Astrocyte of the spinal cord (primary cell): ENCODE measurements at regions not wholly inside any gene's neighbourhood (a gene's known extent, or its start where the extent isn't known, plus 50 kb on each side); places are given as distances from the start of the nearest gene placed in this dataset.

Source experiments
- DNase-seq: peaks from one replicate; pipeline ENCODE4 v3.0.0; 2011; ENCODE audit warnings: low read depth, low spot score
- H3K4me3 ChIP-seq: 2 replicates; pipeline ENCODE4 v1.5.1; 2011; ENCODE audit warnings: low read depth, mild to moderate bottlenecking, low read length, moderate library complexity
- in situ Hi-C: cut with HindIII; loops from 2 replicates; pipeline ENCODE4 v1.10.0; 2017; ENCODE audit warnings: low sequenced_read_pairs
- TF ChIP-seq, protein P1 (sequence below): IDR thresholded peaks from 2 replicates; pipeline ENCODE4 v1.5.1; 2012; ENCODE audit warnings: low read depth, mild to moderate bottlenecking, low read length, inconsistent platforms

DNA sequence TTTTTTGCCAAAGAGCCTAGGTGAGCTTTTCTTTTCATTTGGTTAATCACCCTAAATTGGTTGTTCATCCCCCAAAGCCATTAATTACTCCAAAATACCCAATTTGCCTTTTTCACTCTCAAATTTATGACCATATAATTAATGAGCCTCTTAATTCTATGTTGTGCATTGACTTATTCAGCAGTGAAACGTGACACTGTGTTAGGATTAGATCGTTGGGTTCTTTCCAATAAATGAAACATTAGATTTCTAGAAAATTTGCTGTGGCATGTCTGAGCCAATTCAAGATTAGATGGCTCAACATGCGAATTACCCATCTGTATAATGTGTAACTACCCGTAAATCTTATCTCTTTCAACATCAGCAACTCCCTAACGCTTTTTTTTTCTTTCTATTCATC lies 273.4 kb downstream of the BMP4 start:
- no peak overlapping the region for H3K4me3 ChIP-seq
- in situ Hi-C loops: no loop called here
- TF ChIP-seq, protein P1, sequence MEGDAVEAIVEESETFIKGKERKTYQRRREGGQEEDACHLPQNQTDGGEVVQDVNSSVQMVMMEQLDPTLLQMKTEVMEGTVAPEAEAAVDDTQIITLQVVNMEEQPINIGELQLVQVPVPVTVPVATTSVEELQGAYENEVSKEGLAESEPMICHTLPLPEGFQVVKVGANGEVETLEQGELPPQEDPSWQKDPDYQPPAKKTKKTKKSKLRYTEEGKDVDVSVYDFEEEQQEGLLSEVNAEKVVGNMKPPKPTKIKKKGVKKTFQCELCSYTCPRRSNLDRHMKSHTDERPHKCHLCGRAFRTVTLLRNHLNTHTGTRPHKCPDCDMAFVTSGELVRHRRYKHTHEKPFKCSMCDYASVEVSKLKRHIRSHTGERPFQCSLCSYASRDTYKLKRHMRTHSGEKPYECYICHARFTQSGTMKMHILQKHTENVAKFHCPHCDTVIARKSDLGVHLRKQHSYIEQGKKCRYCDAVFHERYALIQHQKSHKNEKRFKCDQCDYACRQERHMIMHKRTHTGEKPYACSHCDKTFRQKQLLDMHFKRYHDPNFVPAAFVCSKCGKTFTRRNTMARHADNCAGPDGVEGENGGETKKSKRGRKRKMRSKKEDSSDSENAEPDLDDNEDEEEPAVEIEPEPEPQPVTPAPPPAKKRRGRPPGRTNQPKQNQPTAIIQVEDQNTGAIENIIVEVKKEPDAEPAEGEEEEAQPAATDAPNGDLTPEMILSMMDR: no peak
- DNase-seq: no peak

DNA sequence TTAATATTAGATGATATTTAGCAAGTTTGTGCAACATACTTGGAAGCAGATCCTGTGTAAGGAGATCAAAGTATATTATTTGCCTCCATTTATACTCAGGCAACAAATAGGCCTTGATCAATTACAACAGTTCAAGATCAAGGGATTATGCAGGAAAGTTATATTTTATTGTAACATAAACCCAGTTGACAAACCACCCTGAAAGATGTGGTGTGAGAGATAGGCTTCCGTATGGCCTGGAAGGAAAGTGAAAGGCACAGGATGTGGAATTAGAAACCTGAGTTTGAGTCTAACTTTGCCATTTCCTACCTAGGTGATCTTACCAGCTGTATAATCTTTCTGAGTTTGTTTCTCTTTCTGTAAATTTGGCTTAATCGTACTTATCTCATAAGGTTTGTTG lies 284.1 kb downstream of the BMP4 start:
- no peak for DNase-seq
- TF ChIP-seq, protein P1: no peak
- in situ Hi-C loops: no loop called here
- H3K4me3 ChIP-seq: no peak overlapping the region

DNA sequence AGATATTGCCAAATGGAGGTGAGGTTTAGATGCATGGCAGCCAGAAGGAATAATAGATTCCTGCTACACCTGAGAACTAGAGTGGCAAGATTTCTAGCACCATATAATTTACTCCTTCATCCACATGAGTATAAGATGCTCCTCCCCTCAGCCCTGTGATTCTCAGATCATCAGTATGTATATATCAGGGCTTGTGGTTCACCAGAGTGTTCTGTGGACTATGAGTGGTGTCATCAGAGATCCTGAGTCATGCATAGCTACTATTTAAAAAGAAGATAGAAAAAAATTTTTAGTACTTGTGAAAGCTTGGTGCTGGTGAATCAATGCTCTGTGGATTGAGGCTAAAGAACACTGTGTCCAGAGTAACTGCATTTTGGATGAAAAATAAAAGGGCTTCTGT lies 285.9 kb downstream of the BMP4 start:
- in situ Hi-C loops: no loop called here
- no peak overlapping the region for H3K4me3 ChIP-seq
- peak; percentile 87 for DNase-seq
- TF ChIP-seq, protein P1: no peak

DNA sequence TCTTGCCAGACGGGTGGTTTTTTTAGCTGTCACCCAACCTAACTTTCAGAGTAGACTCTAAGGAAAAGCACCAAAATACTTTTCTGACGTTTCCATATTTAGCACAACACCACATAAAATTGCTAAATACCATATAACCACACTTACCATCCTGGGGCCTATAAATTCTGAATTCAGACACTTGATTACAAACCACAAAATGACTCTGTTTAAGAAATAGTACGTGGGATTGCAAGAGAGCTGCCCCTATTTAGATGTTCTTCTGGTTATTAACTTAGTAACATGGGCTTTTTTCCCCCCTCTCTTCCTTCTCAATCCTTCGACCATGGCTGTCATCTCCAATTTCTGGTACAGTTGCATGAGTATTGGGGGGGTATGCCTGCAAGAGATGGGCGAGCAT lies 287.7 kb downstream of the BMP4 start:
- in situ Hi-C loops: no loop called here
- TF ChIP-seq, protein P1: no peak
- no peak overlapping the region for H3K4me3 ChIP-seq
- peak; percentile 73 for DNase-seq

DNA sequence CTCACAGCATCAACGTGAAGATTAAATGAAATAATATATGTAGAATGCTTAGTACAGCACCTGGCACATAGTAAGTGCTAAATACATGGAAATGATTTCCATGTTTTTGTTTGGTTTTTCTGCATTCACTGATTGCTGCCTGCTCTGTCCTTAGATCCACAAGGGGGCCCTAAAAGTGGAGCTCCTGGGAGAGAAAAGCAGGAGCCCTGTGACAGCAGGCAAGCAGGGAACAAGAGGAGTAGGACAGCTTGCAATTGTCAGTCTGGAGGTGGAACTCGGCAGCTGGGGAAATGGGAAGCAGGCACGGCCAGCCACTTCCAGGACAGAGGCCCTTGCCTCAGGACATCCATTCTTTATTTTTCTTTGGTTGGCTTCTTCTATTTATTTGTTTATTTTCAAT lies 292.9 kb downstream of the BMP4 start:
- TF ChIP-seq, protein P1: peak; percentile 58
- in situ Hi-C loops: no loop called here
- peak; percentile 33 for DNase-seq

DNA sequence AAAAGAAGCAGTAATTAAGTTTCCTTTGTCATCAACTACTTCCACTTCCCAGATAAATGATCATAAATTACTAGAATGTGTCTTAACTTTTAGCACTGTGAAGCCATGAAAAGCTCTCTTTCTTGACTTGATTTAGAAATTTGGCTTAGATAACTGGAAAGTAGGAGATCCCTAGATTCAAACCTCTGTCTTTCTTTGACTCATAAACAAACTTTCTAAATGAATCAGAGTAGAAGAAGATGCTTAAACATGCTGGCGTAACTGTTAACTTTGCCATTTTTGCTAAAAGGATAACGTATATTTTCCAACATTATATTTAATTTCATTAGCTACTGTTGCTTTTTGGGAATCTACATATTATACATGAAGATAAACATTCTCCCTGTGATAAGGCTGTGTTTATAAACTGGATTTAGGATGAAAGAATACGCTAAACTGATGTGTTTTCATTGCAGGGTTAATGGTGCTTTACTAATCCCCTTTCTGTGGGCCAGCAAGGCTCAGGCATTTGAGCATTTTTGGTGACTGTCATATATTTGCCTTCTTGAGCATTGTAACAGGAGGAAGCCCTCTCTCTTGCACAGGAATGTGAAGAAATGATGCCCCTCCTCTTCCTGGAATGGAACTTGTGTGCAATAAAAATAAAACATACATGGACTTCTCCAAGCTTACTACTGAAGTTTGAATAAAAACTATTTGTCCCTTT lies 301.4 kb downstream of the BMP4 start:
- in situ Hi-C loops: no loop called here

More for the DNA sequence above, 292.9 kb downstream of the BMP4 start:
- H3K4me3 ChIP-seq: no peak overlapping the region

More for the DNA sequence above, 301.4 kb downstream of the BMP4 start:
- no peak overlapping the region for H3K4me3 ChIP-seq
- TF ChIP-seq, protein P1: no peak
- DNase-seq: no peak
